SK-N-SH treated with all-trans-retinoic acid at 6 μM for 48 hours (cell line): ENCODE measurements at regions not wholly inside any gene's neighbourhood (a gene's known extent, or its start where the extent isn't known, plus 50 kb on each side); places are given as distances from the start of the nearest gene placed in this dataset.

Source experiments
- ARNTL ChIP-seq: fragments of 450-650 bp; formaldehyde crosslinking; IDR thresholded peaks from 2 replicates; pipeline ENCODE4 v1.5.0; 2020; ENCODE audit warnings: low read depth, mild to moderate bottlenecking, moderate library complexity, borderline replicate concordance
- ISL1 ChIP-seq: fragments of 250-450 bp; sonication (Bioruptor Pico); IDR thresholded peaks from 2 replicates; pipeline ENCODE4 v2.1.2; 2022; ENCODE audit warnings: mild to moderate bottlenecking, moderate library complexity
- OSR1 ChIP-seq: fragments of 250-450 bp; sonication (Bioruptor Pico); IDR thresholded peaks from 2 replicates; pipeline ENCODE4 v1.8.0; 2022; ENCODE audit warnings: moderate library complexity, mild to moderate bottlenecking, inconsistent platforms
- PPARA ChIP-seq: fragments of 250-450 bp; sonication (Bioruptor Pico); IDR thresholded peaks from 2 replicates; pipeline ENCODE4 v1.5.0; 2020; ENCODE audit warnings: mild to moderate bottlenecking, borderline replicate concordance
- RARB ChIP-seq: fragments of 250-450 bp; sonication (Bioruptor Pico); IDR thresholded peaks from 2 replicates; pipeline ENCODE4 v1.8.0; 2021; ENCODE audit warnings: mild to moderate bottlenecking, moderate library complexity
- TCF4 ChIP-seq: fragments of 250-450 bp; sonication (Bioruptor Pico); IDR thresholded peaks from 2 replicates; pipeline ENCODE4 v1.8.0; 2021; ENCODE audit warnings: mild to moderate bottlenecking, moderate library complexity, borderline replicate concordance
- ZNF8 ChIP-seq: fragments of 450-650 bp; formaldehyde crosslinking; IDR thresholded peaks from 2 replicates; pipeline ENCODE4 v1.5.0; 2020; ENCODE audit warnings: mild to moderate bottlenecking, moderate library complexity
- TF ChIP-seq, protein P1 (sequence below): fragments of 250-450 bp; sonication (Bioruptor Pico); IDR thresholded peaks from 2 replicates; pipeline ENCODE4 v1.5.1; 2021; ENCODE audit warnings: mild to moderate bottlenecking, moderate library complexity
- TF ChIP-seq, protein P2 (sequence below): fragments of 250-450 bp; sonication (Bioruptor Pico); IDR thresholded peaks from 2 replicates; pipeline ENCODE4 v1.8.0; 2020; ENCODE audit warnings: mild to moderate bottlenecking, moderate library complexity, borderline replicate concordance

DNA sequence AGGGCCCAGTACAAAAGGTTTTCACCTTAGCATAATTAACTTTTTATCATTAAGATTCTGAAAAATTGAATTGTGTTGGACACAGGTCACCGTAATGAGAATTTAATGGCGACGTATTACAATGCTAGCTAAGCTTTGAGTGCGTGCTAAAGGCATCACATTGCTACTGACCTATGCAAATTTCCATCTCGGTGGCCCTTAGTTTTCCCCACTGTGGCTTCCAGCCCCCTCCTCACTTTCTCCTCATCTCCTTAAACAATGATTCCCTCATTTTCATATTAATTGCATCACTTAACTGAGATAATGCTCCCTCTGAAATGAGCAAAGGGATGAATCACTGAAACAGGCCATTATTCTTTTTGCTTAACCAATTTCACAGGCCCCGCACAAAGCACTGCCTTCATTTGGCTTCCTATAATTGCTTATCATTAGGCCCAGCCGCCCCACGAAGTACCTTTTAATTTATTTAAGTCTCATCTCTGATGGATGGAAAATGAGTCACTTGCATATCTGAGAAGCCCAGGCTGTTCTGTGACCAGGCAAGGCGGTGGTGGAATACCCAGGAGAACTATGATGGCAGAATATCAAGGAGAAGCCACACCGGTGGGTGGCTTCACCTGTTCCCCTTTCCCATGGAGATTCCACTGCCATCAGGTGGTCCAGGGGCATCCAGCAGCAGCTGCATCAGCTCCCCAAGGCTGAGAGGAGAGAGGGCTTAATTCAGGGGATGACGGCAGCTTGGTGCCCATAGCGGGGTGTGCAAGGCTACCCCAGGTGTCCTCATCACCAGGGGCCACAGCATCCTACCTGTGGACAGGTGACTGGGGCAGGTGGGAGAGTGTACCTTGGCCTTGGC lies 223.8 kb upstream of the BOD1L1 start:
- TF ChIP-seq, protein P1, sequence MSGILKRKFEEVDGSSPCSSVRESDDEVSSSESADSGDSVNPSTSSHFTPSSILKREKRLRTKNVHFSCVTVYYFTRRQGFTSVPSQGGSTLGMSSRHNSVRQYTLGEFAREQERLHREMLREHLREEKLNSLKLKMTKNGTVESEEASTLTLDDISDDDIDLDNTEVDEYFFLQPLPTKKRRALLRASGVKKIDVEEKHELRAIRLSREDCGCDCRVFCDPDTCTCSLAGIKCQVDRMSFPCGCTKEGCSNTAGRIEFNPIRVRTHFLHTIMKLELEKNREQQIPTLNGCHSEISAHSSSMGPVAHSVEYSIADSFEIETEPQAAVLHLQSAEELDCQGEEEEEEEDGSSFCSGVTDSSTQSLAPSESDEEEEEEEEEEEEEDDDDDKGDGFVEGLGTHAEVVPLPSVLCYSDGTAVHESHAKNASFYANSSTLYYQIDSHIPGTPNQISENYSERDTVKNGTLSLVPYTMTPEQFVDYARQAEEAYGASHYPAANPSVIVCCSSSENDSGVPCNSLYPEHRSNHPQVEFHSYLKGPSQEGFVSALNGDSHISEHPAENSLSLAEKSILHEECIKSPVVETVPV (CRISPR knock-in tag): no peak
- TF ChIP-seq TCF4 (CRISPR knock-in tag): no peak
- TF ChIP-seq, protein P2, sequence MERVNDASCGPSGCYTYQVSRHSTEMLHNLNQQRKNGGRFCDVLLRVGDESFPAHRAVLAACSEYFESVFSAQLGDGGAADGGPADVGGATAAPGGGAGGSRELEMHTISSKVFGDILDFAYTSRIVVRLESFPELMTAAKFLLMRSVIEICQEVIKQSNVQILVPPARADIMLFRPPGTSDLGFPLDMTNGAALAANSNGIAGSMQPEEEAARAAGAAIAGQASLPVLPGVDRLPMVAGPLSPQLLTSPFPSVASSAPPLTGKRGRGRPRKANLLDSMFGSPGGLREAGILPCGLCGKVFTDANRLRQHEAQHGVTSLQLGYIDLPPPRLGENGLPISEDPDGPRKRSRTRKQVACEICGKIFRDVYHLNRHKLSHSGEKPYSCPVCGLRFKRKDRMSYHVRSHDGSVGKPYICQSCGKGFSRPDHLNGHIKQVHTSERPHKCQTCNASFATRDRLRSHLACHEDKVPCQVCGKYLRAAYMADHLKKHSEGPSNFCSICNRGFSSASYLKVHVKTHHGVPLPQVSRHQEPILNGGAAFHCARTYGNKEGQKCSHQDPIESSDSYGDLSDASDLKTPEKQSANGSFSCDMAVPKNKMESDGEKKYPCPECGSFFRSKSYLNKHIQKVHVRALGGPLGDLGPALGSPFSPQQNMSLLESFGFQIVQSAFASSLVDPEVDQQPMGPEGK: no peak
- no peak for TF ChIP-seq ISL1 (CRISPR knock-in tag)
- no peak for TF ChIP-seq OSR1 (CRISPR knock-in tag)
- TF ChIP-seq PPARA (CRISPR knock-in tag): no peak
- TF ChIP-seq ZNF8: no peak
- TF ChIP-seq ARNTL (CRISPR knock-in tag): no peak
- TF ChIP-seq RARB (CRISPR knock-in tag): no peak
